ENCODE measurements at regions not wholly inside any gene's neighbourhood (a gene's known extent, or its start where the extent isn't known, plus 50 kb on each side); places are given as distances from the start of the nearest gene placed in this dataset.

- DNase-seq (ENCODE audit: extremely low spot score): peak; percentile 15
- POLR2A ChIA-PET: no interaction called here
- TF ChIP-seq CTCF (IDR thresholded peaks at IDR 0.05; ENCODE audit: control extremely low read depth, extremely low read depth, low read depth, missing control alignments): no peak
- CTCF ChIA-PET: interaction anchor here (1.1 kb wide), 1 partner anchor 10 kb away, joined by 3 read pairs; no protein-coding TSS in a partner anchor
Measured at GRCh38 chr20:39946053-39946810, 742.8 kb downstream of the MAFB start.

- TF ChIP-seq CTCF (IDR thresholded peaks at IDR 0.05; ENCODE audit: control extremely low read depth, extremely low read depth, low read depth, missing control alignments): no peak
- CTCF ChIA-PET: no interaction called here
- peak; percentile 18 for DNase-seq (ENCODE audit: extremely low spot score)
- POLR2A ChIA-PET: no interaction called here
Measured at GRCh38 chr20:39944861-39945260, 744.2 kb downstream of the MAFB start.

GRCh38 chr20:39943336-39943735 is 745.7 kb downstream of the MAFB start:
- POLR2A ChIA-PET: no interaction called here
- no peak for TF ChIP-seq CTCF (IDR thresholded peaks at IDR 0.05; ENCODE audit: control extremely low read depth, extremely low read depth, low read depth, missing control alignments)
- CTCF ChIA-PET: no interaction called here
- no peak for DNase-seq (ENCODE audit: extremely low spot score)

GRCh38 chr20:39941245-39941644 is 747.8 kb downstream of the MAFB start:
- POLR2A ChIA-PET: no interaction called here
- TF ChIP-seq CTCF (IDR thresholded peaks at IDR 0.05; ENCODE audit: control extremely low read depth, extremely low read depth, low read depth, missing control alignments): no peak
- CTCF ChIA-PET: no interaction called here
- DNase-seq (ENCODE audit: extremely low spot score): no peak

- DNase-seq (ENCODE audit: extremely low spot score): no peak
- ChIA-PET POLR2A (no interaction called here), CTCF (no interaction called here)
- TF ChIP-seq CTCF (IDR thresholded peaks at IDR 0.05; ENCODE audit: control extremely low read depth, extremely low read depth, low read depth, missing control alignments): no peak
Measured at GRCh38 chr20:39939241-39939865, 749.7 kb downstream of the MAFB start.

GRCh38 chr20:39936401-39936800 is 752.6 kb downstream of the MAFB start:
- no peak for TF ChIP-seq CTCF (IDR thresholded peaks at IDR 0.05; ENCODE audit: control extremely low read depth, extremely low read depth, low read depth, missing control alignments)
- CTCF ChIA-PET: no interaction called here
- DNase-seq (ENCODE audit: extremely low spot score): no peak
- POLR2A ChIA-PET: no interaction called here

Data from GM10248 (cell line).